SU-DHL-6 (cell line): ENCODE measurements at regions not wholly inside any gene's neighbourhood (a gene's known extent, or its start where the extent isn't known, plus 50 kb on each side); places are given as distances from the start of the nearest gene placed in this dataset.

Experiments used
- H2AFZ ChIP-seq: fragments of 200-600 bp; sonication (generic); 2 replicates; pipeline ENCODE4 v1.6.1; 2014; ENCODE audit warnings: low read depth, mild to moderate bottlenecking, moderate library complexity, mixed read lengths, antibody characterized with exemption, low read length; ENCODE audit not compliant: severe bottlenecking
- H3F3A ChIP-seq: fragments of 200-600 bp; shearing (Covaris generic); 2 replicates; pipeline ENCODE4 v1.6.0; 2016; ENCODE audit warnings: antibody characterized with exemption, mild to moderate bottlenecking; ENCODE audit not compliant: insufficient read depth
- H3K27ac ChIP-seq: fragments of 200-600 bp; sonication (generic); 2 replicates; pipeline ENCODE4 v1.5.1; 2016; ENCODE audit warnings: low read depth, mild to moderate bottlenecking, low read length, moderate library complexity, mixed read lengths
- H3K27me3 ChIP-seq: fragments of 200-600 bp; sonication (generic), shearing (Covaris generic); 2 replicates; pipeline ENCODE4 v1.6.0; 2014; ENCODE audit warnings: mild to moderate bottlenecking, low read length
- H3K36me3 ChIP-seq: fragments of 200-600 bp; sonication (generic); 2 replicates; pipeline ENCODE4 v1.6.1; 2014; ENCODE audit warnings: mild to moderate bottlenecking, low read length, mixed read lengths
- H3K4me2 ChIP-seq: fragments of 300-600, 200-600 bp; shearing (Covaris generic), sonication (generic); 2 replicates; pipeline ENCODE4 v1.6.0; 2014; ENCODE audit warnings: low read length, low read depth, mild to moderate bottlenecking; ENCODE audit not compliant: poor library complexity, severe bottlenecking
- H3K4me3 ChIP-seq: fragments of 200-600 bp; sonication (generic); 2 replicates; pipeline ENCODE4 v1.5.1; 2014; ENCODE audit warnings: antibody characterized with exemption, low read length, mild to moderate bottlenecking, mixed read lengths; ENCODE audit not compliant: insufficient read depth, poor library complexity, severe bottlenecking
- H3K79me2 ChIP-seq: fragments of 200-600 bp; sonication (generic); 2 replicates; pipeline ENCODE4 v1.6.1; 2014; ENCODE audit warnings: mild to moderate bottlenecking, low read length, moderate library complexity; ENCODE audit not compliant: insufficient read depth
- H3K9ac ChIP-seq: fragments of 200-600 bp; sonication (generic); 2 replicates; pipeline ENCODE4 v1.7.0; 2014; ENCODE audit warnings: mild to moderate bottlenecking, low read length
- H3K9me2 ChIP-seq: fragments of 200-600 bp; sonication (generic); replicated peaks from 2 replicates; pipeline ENCODE4 v1.6.1; 2014; ENCODE audit warnings: low read length; ENCODE audit not compliant: insufficient read depth
- H3K9me3 ChIP-seq: fragments of 200-600 bp; sonication (generic); 2 replicates; pipeline ENCODE4 v1.6.1; 2014; ENCODE audit warnings: low read length, mixed read lengths; ENCODE audit not compliant: insufficient read depth
- H4K20me1 ChIP-seq: fragments of 200-600 bp; sonication (generic); 2 replicates; pipeline ENCODE4 v1.6.1; 2014; ENCODE audit warnings: low read depth, mild to moderate bottlenecking, antibody characterized with exemption, low read length, moderate library complexity, mixed read lengths
- CTCF ChIP-seq: fragments of 200-600 bp; sonication (generic); IDR thresholded peaks from one replicate; pipeline ENCODE4 v1.5.1; 2017; ENCODE audit warnings: antibody characterized with exemption, mild to moderate bottlenecking, low read length, moderate library complexity; ENCODE audit not compliant: insufficient read depth, poor library complexity, severe bottlenecking
- EZH2phosphoT487 ChIP-seq: fragments of 200-600 bp; sonication (generic), shearing (Covaris generic); conservative IDR thresholded peaks from 2 replicates; pipeline ENCODE4 v1.6.1; 2018; ENCODE audit warnings: mild to moderate bottlenecking, antibody characterized with exemption, low read length, moderate library complexity, mixed read lengths

GRCh38 chr15:26439681-26440080 lies 333.2 kb downstream of the GABRB3 start:
- no peaks in the 10 kb centered on the region for H3K36me3 ChIP-seq
- H3K9me3 ChIP-seq, result peaks cover 6% of the 10 kb centered on the region; the same call in 1 of the 2 replicates
- H3K79me2 ChIP-seq, result no peaks in the 10 kb centered on the region
- no peak overlapping the region for H3K9ac ChIP-seq
- H3K27me3 ChIP-seq, result no peaks in the 10 kb centered on the region
- no peaks in the 10 kb centered on the region for H3K9me2 ChIP-seq
- no peak overlapping the region for H3K27ac ChIP-seq
- H4K20me1 ChIP-seq, result no peaks in the 10 kb centered on the region
- H3K4me3 ChIP-seq, result no peak overlapping the region
- H2AFZ ChIP-seq, result no peak overlapping the region
- no peak overlapping the region for H3K4me2 ChIP-seq
- TF ChIP-seq CTCF (no peak), EZH2phosphoT487 (no peak)
- no peaks in the 10 kb centered on the region for H3F3A ChIP-seq

DNA sequence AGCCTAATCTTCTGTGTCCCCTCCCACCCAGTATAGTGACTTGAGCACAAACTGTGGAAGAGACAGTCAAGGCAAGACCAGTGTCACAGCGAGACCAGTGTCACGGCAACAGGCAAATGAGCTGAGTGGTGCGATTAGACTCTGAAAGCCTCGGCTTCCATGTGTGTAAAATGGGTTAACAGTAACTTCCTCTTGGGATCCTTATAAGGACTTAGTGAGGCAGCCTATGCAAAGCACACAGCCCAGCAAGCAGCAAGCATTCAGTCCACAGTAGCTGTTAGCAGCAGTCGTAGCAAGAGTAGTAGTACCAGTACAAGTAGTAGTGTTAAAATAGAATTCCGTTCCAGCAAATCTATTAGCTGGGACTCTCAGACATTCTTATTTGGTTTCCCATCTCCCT lies 334.1 kb downstream of the GABRB3 start:
- H3K79me2 ChIP-seq, result no peaks in the 10 kb centered on the region
- no peaks in the 10 kb centered on the region for H4K20me1 ChIP-seq
- no peaks in the 10 kb centered on the region for H3F3A ChIP-seq
- no peaks in the 10 kb centered on the region for H3K9me2 ChIP-seq
- H3K4me2 ChIP-seq, result no peak overlapping the region
- no peak overlapping the region for H3K4me3 ChIP-seq
- no peaks in the 10 kb centered on the region for H3K36me3 ChIP-seq
- H3K9ac ChIP-seq, result no peak overlapping the region
- no peak overlapping the region for H3K27ac ChIP-seq
- H3K27me3 ChIP-seq, result no peaks in the 10 kb centered on the region
- peaks cover 6% of the 10 kb centered on the region; the same call in 1 of the 2 replicates for H3K9me3 ChIP-seq
- no peak overlapping the region for H2AFZ ChIP-seq
- TF ChIP-seq EZH2phosphoT487 (no peak), CTCF (no peak)

GRCh38 chr15:26438316-26438715 lies 334.6 kb downstream of the GABRB3 start:
- peaks cover 6% of the 10 kb centered on the region; the same call in 1 of the 2 replicates for H3K9me3 ChIP-seq
- H4K20me1 ChIP-seq, result no peaks in the 10 kb centered on the region
- H2AFZ ChIP-seq, result no peak overlapping the region
- no peak overlapping the region for H3K27ac ChIP-seq
- H3K9ac ChIP-seq, result no peak overlapping the region
- no peak overlapping the region for H3K4me2 ChIP-seq
- H3K27me3 ChIP-seq, result no peaks in the 10 kb centered on the region
- no peak overlapping the region for H3K4me3 ChIP-seq
- no peaks in the 10 kb centered on the region for H3K79me2 ChIP-seq
- no peaks in the 10 kb centered on the region for H3K36me3 ChIP-seq
- no peaks in the 10 kb centered on the region for H3K9me2 ChIP-seq
- TF ChIP-seq EZH2phosphoT487 (no peak), CTCF (no peak)
- no peaks in the 10 kb centered on the region for H3F3A ChIP-seq

- Histone ChIP-seq H4K20me1 (no peaks in the 10 kb centered on the region), H3K79me2 (no peaks in the 10 kb centered on the region), H3K9me3 (peaks cover 11% of the 10 kb centered on the region; the same call in 1 of the 2 replicates), H3F3A (no peaks in the 10 kb centered on the region), H3K9me2 (no peaks in the 10 kb centered on the region), H2AFZ (no peak overlapping the region), H3K9ac (no peak overlapping the region), H3K36me3 (no peaks in the 10 kb centered on the region), H3K4me2 (no peak overlapping the region), H3K4me3 (no peak overlapping the region), H3K27me3 (no peaks in the 10 kb centered on the region), H3K27ac (no peak overlapping the region)
- TF ChIP-seq EZH2phosphoT487, result no peak
- TF ChIP-seq CTCF, result no peak
These were observed 339.0 kb downstream of the GABRB3 start for GRCh38 chr15:26433818-26434217.
